GM19023 (cell line): ENCODE measurements at regions not wholly inside any gene's neighbourhood (a gene's known extent, or its start where the extent isn't known, plus 50 kb on each side); places are given as distances from the start of the nearest gene placed in this dataset.

Source experiments
- ATAC-seq: cut with Tn5 transposase; IDR thresholded peaks from one replicate; pipeline ENCODE4 v1.9.1; 2021; ENCODE audit warnings: mild to moderate bottlenecking, moderate library complexity; ENCODE audit not compliant: unreplicated experiment

GRCh38 chr9:28542928-28543327, 969.6 kb upstream of the C9orf72 start:
- no peak for ATAC-seq

GRCh38 chr9:28547527-28547926, 974.2 kb upstream of the C9orf72 start:
- ATAC-seq, result no peak

- no peak for ATAC-seq
Measured at GRCh38 chr9:28563291-28563934, 990.1 kb upstream of the C9orf72 start.

GRCh38 chr9:28583832-28584231, 1010.6 kb upstream of the C9orf72 start:
- no peak for ATAC-seq

- no peak for ATAC-seq
Measured at GRCh38 chr9:28584542-28584941, 1011.3 kb upstream of the C9orf72 start.

GRCh38 chr9:28587052-28587451, 1013.8 kb upstream of the C9orf72 start:
- ATAC-seq, result no peak

- no peak for ATAC-seq
Measured at GRCh38 chr9:28598408-28598807, 1025.1 kb upstream of the C9orf72 start.

- no peak for ATAC-seq
Measured at GRCh38 chr9:28600226-28600625, 1026.9 kb upstream of the C9orf72 start.

GRCh38 chr9:28607843-28608242, 1034.6 kb upstream of the C9orf72 start:
- ATAC-seq, result no peak

- no peak for ATAC-seq
Measured at GRCh38 chr9:28610339-28610738, 1037.1 kb upstream of the C9orf72 start.

- no peak for ATAC-seq
Measured at GRCh38 chr9:28616310-28616709, 1043.0 kb upstream of the C9orf72 start.

- no peak for ATAC-seq
Measured at GRCh38 chr9:28620011-28620410, 1046.7 kb upstream of the C9orf72 start.

GRCh38 chr9:28620661-28621060, 1047.4 kb upstream of the C9orf72 start:
- ATAC-seq, result no peak

- no peak for ATAC-seq
Measured at GRCh38 chr9:28624771-28625170, 1051.5 kb upstream of the C9orf72 start.

GRCh38 chr9:28628031-28628430, 1054.8 kb upstream of the C9orf72 start:
- no peak for ATAC-seq

GRCh38 chr9:28648723-28649122, 1075.4 kb upstream of the C9orf72 start:
- no peak for ATAC-seq

- no peak for ATAC-seq
Measured at GRCh38 chr9:28650327-28650726, 1077.0 kb upstream of the C9orf72 start.

GRCh38 chr9:28651050-28651722, 1077.9 kb upstream of the C9orf72 start:
- ATAC-seq, result no peak

- ATAC-seq, result no peak
Measured at GRCh38 chr9:28653216-28653615, 1079.9 kb upstream of the C9orf72 start.

GRCh38 chr9:28656727-28657126, 1083.4 kb upstream of the C9orf72 start:
- ATAC-seq, result no peak

GRCh38 chr9:28661853-28662252, 1088.6 kb upstream of the C9orf72 start:
- no peak for ATAC-seq

- ATAC-seq, result no peak
Measured at GRCh38 chr9:28662675-28663074, 1089.4 kb upstream of the C9orf72 start.

GRCh38 chr9:28668158-28668557, 1094.9 kb upstream of the C9orf72 start:
- no peak for ATAC-seq
